ENCODE measurements at regions not wholly inside any gene's neighbourhood (a gene's known extent, or its start where the extent isn't known, plus 50 kb on each side); places are given as distances from the start of the nearest gene placed in this dataset.
"Not testable (repeated sequence)": the region's sequence is repeated elsewhere in the genome, so short reads cannot be mapped to it uniquely, and the experiment has no call there.

- H3K36me3 ChIP-seq (ENCODE audit: low read depth, low read length); H3K9me2 ChIP-seq (replicated peaks; ENCODE audit: low read length); CTCF ChIA-PET; H3K27me3 ChIP-seq (ENCODE audit: low read length); H3F3A ChIP-seq (ENCODE audit: low read length, unreplicated experiment); H3K9ac ChIP-seq (ENCODE audit: low read length); H3K4me2 ChIP-seq (ENCODE audit: low read length); BruUV-seq (replicated peaks); H3K79me2 ChIP-seq (ENCODE audit: low read length); H3K4me1 ChIP-seq (ENCODE audit: insufficient read depth, low read length); POLR2A ChIA-PET (ENCODE audit: unreplicated experiment); ATAC-seq; H4K20me1 ChIP-seq (ENCODE audit: low read length); DNase-seq; H3K9me3 ChIP-seq (ENCODE audit: low read length); H3K4me3 ChIP-seq (ENCODE audit: low read length); H3K27ac ChIP-seq (ENCODE audit: low read length); H2AFZ ChIP-seq (ENCODE audit: low read length): not testable (repeated sequence)
- intact Hi-C loops (cut with micrococcal nuclease): loop anchor here (10.0 kb wide), 1 partner anchor 271 kb away; no protein-coding TSS in a partner anchor
Measured at GRCh38 chrX:107296184-107296583, 89.8 kb downstream of the DNAAF6 start.

- TF ChIP-seq EZH2phosphoT487 (IDR thresholded peaks at IDR 0.05; ENCODE audit: borderline replicate concordance, low read length) (no peak), EZH2 (IDR thresholded peaks at IDR 0.05; ENCODE audit: low read length, unreplicated experiment) (no peak), CTCF (conservative IDR thresholded peaks at IDR 0.05; ENCODE audit: low read depth, low read length) (no peak)
- H4K20me1 ChIP-seq (ENCODE audit: low read length): no peaks in the 10 kb centered on the region
- no peaks in the 10 kb centered on the region for H3K4me1 ChIP-seq (ENCODE audit: insufficient read depth, low read length)
- no peak overlapping the region for H3K9ac ChIP-seq (ENCODE audit: low read length)
- BruUV-seq (replicated peaks): no TSS peak
- H3K36me3 ChIP-seq (ENCODE audit: low read depth, low read length): no peaks in the 10 kb centered on the region
- H3K4me3 ChIP-seq (ENCODE audit: low read length): no peak overlapping the region
- H3K79me2 ChIP-seq (ENCODE audit: low read length): no peaks in the 10 kb centered on the region
- H2AFZ ChIP-seq (ENCODE audit: low read length): no peak overlapping the region
- no peaks in the 10 kb centered on the region for H3F3A ChIP-seq (ENCODE audit: low read length, unreplicated experiment)
- no peaks in the 10 kb centered on the region for H3K27me3 ChIP-seq (ENCODE audit: low read length)
- H3K9me2 ChIP-seq (replicated peaks; ENCODE audit: low read length): no peaks in the 10 kb centered on the region
- H3K9me3 ChIP-seq (ENCODE audit: low read length): no peaks in the 10 kb centered on the region
- CTCF ChIA-PET: no interaction called here
- intact Hi-C loops (cut with micrococcal nuclease): loop anchor here (10.0 kb wide), 1 partner anchor 273 kb away; no protein-coding TSS in a partner anchor
- H3K4me2 ChIP-seq (ENCODE audit: low read length): no peak overlapping the region
- DNase-seq (no peak), ATAC-seq (no peak)
- POLR2A ChIA-PET (ENCODE audit: unreplicated experiment): no interaction called here
- no peak overlapping the region for H3K27ac ChIP-seq (ENCODE audit: low read length)
Measured at GRCh38 chrX:107298276-107298675, 91.9 kb downstream of the DNAAF6 start.

GRCh38 chrX:107301253-107301652, 94.8 kb downstream of the DNAAF6 start:
- H3K4me2 ChIP-seq (ENCODE audit: low read length): no peak overlapping the region
- no peaks in the 10 kb centered on the region for H3K4me1 ChIP-seq (ENCODE audit: insufficient read depth, low read length)
- CTCF ChIA-PET: no interaction called here
- H3K27me3 ChIP-seq (ENCODE audit: low read length): no peaks in the 10 kb centered on the region
- H3K79me2 ChIP-seq (ENCODE audit: low read length): no peaks in the 10 kb centered on the region
- H4K20me1 ChIP-seq (ENCODE audit: low read length): no peaks in the 10 kb centered on the region
- no peaks in the 10 kb centered on the region for H3K36me3 ChIP-seq (ENCODE audit: low read depth, low read length)
- H3F3A ChIP-seq (ENCODE audit: low read length, unreplicated experiment): no peaks in the 10 kb centered on the region
- DNase-seq (no peak), ATAC-seq (no peak)
- TF ChIP-seq EZH2phosphoT487 (IDR thresholded peaks at IDR 0.05; ENCODE audit: borderline replicate concordance, low read length) (no peak), EZH2 (IDR thresholded peaks at IDR 0.05; ENCODE audit: low read length, unreplicated experiment) (no peak), CTCF (conservative IDR thresholded peaks at IDR 0.05; ENCODE audit: low read depth, low read length) (no peak)
- no peak overlapping the region for H3K4me3 ChIP-seq (ENCODE audit: low read length)
- intact Hi-C loops (cut with micrococcal nuclease): no loop called here
- no peak overlapping the region for H3K27ac ChIP-seq (ENCODE audit: low read length)
- no TSS peak for BruUV-seq (replicated peaks)
- POLR2A ChIA-PET (ENCODE audit: unreplicated experiment): no interaction called here
- no peak overlapping the region for H3K9ac ChIP-seq (ENCODE audit: low read length)
- H3K9me3 ChIP-seq (ENCODE audit: low read length): no peaks in the 10 kb centered on the region
- H2AFZ ChIP-seq (ENCODE audit: low read length): no peak overlapping the region
- H3K9me2 ChIP-seq (replicated peaks; ENCODE audit: low read length): no peaks in the 10 kb centered on the region
